ENCODE measurements at regions not wholly inside any gene's neighbourhood (a gene's known extent, or its start where the extent isn't known, plus 50 kb on each side); places are given as distances from the start of the nearest gene placed in this dataset.

- TF ChIP-seq CTCF (IDR thresholded peaks at IDR 0.05) (no peak), EZH2 (IDR thresholded peaks at IDR 0.05) (no peak), EZH2phosphoT487 (IDR thresholded peaks at IDR 0.05) (no peak)
Measured at GRCh38 chr1:197841883-197842553, 60.4 kb upstream of the C1orf53 start.
